GM18873 (cell line): ENCODE measurements at regions not wholly inside any gene's neighbourhood (a gene's known extent, or its start where the extent isn't known, plus 50 kb on each side); places are given as distances from the start of the nearest gene placed in this dataset.
"Not testable (repeated sequence)": the region's sequence is repeated elsewhere in the genome, so short reads cannot be mapped to it uniquely, and the experiment has no call there.

Source experiments
- ATAC-seq: cut with Tn5 transposase; IDR thresholded peaks from one replicate; pipeline ENCODE4 v1.9.1; 2021; ENCODE audit warnings: mild to moderate bottlenecking, moderate library complexity, moderate number of reproducible peaks; ENCODE audit not compliant: unreplicated experiment, low FRiP score

DNA sequence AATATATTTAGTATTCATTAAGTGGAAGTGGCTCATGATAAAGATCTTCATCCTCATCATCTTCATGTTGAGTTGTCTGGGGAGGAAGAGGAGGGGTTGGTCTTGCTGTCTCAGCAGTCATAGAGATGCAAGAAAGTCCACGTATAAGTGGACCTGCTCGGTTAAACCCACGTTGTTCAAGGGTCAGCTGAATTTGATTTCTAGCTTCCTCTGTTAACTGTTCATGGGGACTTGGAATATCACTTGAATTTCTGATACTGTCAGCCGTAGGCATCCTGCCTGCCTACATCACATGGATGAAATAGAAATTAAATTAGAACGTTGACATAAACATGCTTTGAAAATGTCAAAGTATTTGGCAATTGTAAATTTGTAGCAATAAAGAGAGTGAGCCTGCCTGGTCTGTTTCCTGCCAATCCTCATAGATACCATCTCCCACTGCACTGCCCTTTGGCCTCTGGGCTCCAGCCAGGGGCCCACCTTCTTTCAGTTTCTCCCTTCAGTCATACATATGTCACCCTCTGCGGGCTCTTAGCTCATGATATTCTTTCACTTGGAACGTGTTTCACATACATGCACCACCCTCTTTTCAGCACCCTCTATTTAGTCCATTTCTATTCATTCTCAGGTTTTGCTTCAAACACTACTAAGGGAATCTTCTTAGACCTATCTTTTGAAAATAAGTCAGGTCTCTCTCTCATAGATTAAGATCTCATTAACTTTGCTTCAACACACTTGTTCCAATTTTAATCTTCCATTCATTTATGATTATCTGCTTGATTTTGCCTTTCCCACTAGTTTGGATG is 376.3 kb downstream of the IPMK start:
- no peak for ATAC-seq

DNA sequence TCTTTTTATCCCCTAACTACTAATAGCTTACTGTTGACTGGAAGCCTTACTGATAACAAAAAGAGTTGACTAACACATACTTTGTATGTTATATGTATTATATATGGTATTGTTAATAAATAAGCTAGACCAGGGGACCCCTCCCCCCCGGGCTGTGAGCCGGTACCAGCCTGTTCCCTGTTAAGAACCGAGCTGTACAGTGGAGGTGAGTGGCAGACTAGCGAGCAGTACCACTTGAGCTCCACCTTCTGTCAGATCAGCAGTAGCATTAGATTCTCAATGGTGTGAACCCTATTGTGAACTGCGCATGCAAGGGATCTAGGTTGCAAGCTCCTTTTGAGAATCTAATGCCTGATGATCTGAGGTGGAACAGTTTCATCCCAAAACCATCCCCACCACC is 377.0 kb downstream of the IPMK start:
- no peak for ATAC-seq

GRCh38 chr10:57885618-57885968 is 382.1 kb downstream of the IPMK start:
- not testable (repeated sequence) for ATAC-seq

DNA sequence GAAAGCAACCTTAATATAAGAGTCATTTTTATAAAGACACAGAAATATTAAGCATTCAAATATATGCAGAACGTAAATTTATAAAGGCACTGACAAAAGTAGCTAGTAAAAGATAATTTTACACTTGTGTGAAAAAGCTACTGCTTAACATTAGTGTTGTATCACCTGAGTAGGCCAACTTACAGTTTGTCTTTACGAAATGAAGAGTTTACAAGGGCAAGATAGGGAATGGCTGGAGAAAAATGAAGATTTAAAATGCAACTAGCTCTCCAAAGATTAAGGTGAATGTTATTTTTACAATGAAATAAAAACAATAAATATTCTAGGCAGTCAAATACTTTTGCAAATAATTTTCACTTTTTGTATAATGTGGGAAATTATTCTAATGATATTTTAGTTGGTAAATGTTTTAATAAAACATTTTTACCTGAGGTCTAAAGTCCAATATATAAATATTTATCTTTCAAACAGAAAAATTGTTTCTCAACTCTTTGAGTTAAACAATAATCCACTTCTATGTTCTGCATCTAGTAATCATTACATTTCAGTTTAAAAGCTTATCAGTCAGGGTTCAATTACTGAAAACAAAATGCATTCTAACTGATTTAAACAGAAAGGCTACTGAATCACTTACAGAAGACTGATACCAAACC is 382.6 kb downstream of the IPMK start:
- no peak for ATAC-seq

DNA sequence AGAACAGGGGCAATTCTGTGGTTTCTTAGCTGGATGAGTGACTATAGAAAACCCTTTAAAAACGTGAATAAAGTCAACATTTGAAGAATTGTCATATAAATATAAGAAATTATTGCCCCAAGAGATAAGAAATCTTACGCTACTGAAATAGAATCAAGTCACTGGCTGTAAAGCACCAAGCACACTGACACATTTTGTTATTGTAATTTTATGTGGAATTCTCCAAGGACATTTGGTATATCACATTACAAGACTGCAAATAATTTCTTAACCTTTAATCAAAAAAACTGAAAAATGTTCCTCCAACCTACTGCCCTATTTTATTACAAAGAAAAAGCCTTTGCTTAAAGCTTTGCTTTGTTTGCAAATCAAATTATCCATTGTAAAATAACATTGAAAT is 383.3 kb downstream of the IPMK start:
- ATAC-seq, result no peak

GRCh38 chr10:57880446-57881227 is 387.1 kb downstream of the IPMK start:
- no peak for ATAC-seq

GRCh38 chr10:57874810-57875209 is 392.9 kb downstream of the IPMK start:
- ATAC-seq, result no peak

DNA sequence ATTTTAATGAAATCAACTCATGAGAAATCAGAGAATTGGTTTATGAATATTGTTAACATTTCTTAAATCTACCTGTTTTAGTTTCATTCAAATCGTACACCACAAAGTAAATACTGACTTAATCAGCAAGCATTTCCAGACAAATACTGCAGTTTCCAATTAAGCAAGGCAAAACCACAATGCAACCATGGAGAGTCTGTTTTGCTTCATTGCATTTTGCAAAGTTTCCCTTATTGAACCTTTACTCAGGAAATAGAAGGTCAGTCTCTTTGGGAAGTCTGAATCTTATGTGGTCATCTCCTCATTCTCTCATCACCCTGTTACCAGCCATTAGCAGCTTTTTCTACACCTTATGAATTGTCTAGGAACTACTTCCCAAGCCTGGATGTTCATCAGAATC is 400.5 kb downstream of the IPMK start:
- ATAC-seq, result no peak

DNA sequence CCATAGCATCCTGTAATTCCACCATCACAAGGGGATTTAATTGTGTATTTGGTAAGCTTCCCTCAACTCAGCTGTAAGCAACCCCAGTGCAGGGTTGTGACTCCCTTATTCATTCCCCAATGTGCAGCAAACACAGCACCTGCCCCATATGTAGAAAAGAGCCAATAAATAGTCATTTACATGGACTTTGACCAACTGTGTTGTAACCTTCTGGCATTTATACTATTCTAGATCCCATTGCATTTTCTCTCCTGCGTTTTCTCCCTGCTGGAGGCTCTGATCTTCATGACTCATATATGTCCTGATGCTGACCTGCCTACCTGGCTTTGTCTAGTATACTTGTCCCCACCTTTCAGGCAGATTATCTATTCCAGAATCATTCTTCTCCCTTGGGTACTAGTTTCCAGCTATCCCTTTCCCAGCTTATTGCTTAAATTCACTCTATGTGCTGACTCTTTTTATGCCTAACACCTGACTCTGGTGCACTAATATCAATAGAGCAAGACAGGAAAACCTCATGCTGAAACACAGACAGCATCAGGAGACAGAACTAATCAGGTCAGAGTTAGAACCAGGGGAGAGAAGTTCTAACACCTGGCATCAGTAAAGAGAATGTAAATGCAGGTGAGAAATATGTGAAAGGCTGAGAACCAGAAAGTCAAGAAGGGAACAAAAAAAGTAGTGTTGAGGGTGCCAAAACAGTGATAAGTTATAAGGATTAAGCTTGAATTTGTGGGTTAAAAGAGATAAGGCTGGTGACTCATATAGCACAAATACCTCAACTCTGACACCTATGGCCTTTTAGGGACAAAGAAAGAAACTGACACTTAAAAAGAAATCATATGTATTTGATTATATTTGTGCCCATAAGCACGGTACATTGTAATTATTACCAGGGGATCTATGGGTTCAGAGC is 402.7 kb downstream of the IPMK start:
- ATAC-seq, result no peak

GRCh38 chr10:57849691-57850357 is 417.9 kb downstream of the IPMK start:
- no peak for ATAC-seq

DNA sequence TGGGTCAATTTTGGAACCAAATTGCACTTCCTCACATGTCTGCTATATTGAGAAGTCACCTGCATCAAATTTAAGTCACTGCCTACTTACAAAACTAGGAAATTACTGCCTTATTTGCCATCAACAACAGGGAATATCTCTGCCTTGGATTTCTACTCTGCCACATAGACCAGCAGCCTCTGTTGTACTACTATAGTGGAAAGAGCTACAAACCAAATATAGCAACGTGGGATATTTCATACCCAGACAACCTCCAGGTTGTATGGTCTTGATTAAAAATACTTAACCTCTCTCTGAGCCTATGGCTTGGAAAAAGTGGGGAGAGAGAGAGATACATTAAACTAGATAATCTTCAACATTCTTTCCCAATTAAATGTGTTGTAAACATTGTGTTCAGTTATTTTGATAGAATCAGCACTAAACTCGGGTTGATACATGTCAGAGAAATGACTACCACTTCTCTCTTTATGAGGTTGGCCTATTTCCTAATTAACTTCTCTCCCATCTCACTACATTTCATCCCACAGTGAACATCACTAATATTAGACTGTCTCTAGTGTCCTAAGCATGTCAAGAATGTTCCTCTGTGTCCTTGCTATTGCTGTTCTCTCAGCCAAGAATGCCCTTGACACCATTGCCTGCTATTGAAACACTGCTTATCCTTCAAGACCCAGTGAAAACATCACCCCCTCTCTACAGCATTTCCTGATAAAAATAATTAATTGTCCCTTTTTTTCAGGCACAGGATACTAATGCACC is 421.2 kb downstream of the IPMK start:
- ATAC-seq, result no peak

DNA sequence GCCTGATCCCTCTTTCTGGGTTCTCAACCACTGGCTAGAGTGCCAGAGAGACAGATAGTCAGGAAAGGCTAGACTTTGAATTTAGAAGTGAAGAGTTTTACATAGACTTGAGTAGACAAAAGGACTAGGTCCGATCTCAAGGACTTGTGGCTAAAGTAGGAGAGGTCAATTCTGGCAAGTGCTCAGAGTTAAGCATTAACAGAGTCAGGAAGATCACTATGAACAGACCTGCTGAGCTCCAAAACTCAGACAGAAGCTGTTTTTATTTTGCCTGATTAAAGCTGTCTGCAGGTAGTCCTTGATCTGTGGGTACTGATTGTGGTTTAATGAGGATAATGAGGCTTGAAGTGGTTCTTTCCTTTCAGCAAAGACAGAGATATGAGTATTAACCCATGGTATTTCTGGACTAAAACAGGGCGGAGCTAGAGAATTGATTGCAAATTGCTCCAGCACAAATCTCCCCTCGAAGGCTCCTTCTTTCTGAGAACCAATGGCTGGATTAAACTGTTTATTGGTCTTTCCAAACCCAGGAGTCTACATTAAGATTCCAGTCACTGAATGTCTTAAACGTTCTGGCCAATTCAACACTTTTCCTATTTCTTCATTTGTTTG is 423.2 kb downstream of the IPMK start:
- ATAC-seq, result no peak

GRCh38 chr10:57830877-57831560 is 436.7 kb downstream of the IPMK start:
- no peak for ATAC-seq

DNA sequence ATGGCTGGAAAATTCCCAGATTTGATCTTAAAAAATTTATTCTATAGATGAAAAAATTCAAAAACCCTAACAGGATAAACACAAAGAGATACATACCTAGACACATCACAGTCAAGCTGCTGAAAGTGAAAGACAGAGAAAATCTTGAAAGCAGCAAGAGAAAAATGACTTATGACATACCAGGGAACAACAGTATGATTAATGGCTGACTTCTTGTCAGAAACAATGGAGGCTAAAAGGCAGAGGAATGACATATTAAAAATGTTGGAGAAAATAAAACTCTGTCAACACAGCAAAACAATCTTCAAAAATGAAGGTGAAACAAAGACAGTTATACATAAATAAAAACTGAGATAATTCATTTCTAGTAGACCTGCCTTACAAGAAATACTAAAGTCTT is 442.7 kb downstream of the IPMK start:
- ATAC-seq, result no peak

GRCh38 chr10:57823398-57823797 is 444.3 kb downstream of the IPMK start:
- no peak for ATAC-seq

GRCh38 chr10:57822965-57823364 is 444.7 kb downstream of the IPMK start:
- no peak for ATAC-seq

DNA sequence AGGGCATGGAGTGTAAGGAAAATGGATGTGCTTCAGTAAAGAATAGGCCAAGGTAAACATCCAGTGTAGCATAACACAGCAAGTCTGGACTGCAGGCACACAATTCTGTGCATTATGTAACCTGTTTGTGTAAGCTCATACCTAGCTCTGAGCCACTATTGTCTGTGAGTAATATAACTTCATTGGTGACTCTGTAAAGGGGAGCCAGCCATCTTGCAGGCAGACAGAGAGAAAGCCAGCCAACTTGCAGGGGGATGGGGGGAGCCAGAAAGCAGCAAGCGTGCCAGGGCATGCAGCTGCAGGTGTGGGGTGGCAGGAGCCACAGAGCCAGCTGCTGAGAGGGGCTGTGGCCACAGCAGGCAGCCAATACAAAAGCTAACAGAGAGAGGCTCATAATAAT is 449.2 kb downstream of the IPMK start:
- no peak for ATAC-seq

- ATAC-seq, result no peak
Measured at GRCh38 chr10:57817741-57818140, 450.0 kb downstream of the IPMK start.
